ENCODE measurements at regions not wholly inside any gene's neighbourhood (a gene's known extent, or its start where the extent isn't known, plus 50 kb on each side); places are given as distances from the start of the nearest gene placed in this dataset.

DNA sequence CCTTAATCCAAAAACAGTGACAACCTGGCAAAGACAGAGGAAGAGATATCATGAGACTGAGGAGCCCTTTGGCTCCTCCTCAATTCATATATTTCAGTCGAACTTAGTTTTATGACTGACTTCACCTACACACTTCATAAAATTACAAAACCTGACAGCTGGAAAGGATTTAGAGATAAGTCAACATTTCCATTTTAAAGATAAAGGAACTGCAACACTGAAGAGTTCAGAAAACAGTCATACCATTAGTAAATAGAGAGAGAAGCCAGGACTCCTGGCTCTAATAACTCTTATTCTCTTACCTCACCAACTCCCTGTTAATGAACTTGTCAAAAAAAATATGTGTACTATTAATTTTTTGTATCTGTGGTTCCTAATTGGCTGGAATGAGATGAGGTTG is 141.0 kb upstream of the COL1A2 start:
- Histone ChIP-seq H3K36me3 (ENCODE audit: control insufficient read depth, insufficient read depth, low read length) (no peaks in the 10 kb centered on the region), H3K4me3 (ENCODE audit: low read depth, low read length) (no peak overlapping the region), H3K27me3 (ENCODE audit: control insufficient read depth, insufficient read depth, low read length) (no peaks in the 10 kb centered on the region)
- TF ChIP-seq, protein P1, sequence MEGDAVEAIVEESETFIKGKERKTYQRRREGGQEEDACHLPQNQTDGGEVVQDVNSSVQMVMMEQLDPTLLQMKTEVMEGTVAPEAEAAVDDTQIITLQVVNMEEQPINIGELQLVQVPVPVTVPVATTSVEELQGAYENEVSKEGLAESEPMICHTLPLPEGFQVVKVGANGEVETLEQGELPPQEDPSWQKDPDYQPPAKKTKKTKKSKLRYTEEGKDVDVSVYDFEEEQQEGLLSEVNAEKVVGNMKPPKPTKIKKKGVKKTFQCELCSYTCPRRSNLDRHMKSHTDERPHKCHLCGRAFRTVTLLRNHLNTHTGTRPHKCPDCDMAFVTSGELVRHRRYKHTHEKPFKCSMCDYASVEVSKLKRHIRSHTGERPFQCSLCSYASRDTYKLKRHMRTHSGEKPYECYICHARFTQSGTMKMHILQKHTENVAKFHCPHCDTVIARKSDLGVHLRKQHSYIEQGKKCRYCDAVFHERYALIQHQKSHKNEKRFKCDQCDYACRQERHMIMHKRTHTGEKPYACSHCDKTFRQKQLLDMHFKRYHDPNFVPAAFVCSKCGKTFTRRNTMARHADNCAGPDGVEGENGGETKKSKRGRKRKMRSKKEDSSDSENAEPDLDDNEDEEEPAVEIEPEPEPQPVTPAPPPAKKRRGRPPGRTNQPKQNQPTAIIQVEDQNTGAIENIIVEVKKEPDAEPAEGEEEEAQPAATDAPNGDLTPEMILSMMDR (IDR thresholded peaks at IDR 0.05; ENCODE audit: insufficient read depth, low read length, poor library complexity, severe bottlenecking), result no peak
- DNase-seq (ENCODE audit: low read depth), result no peak

GRCh38 chr7:94258418-94259300 is 136.0 kb upstream of the COL1A2 start:
- DNase-seq (ENCODE audit: low read depth), result no peak
- no peaks in the 10 kb centered on the region for H3K36me3 ChIP-seq (ENCODE audit: control insufficient read depth, insufficient read depth, low read length)
- H3K4me3 ChIP-seq (ENCODE audit: low read depth, low read length), result no peak overlapping the region
- TF ChIP-seq, protein P1 (IDR thresholded peaks at IDR 0.05; ENCODE audit: insufficient read depth, low read length, poor library complexity, severe bottlenecking), result no peak
- H3K27me3 ChIP-seq (ENCODE audit: control insufficient read depth, insufficient read depth, low read length), result no peaks in the 10 kb centered on the region

- TF ChIP-seq, protein P1 (IDR thresholded peaks at IDR 0.05; ENCODE audit: insufficient read depth, low read length, poor library complexity, severe bottlenecking), result no peak
Observed at GRCh38 chr7:94261067-94261466, 133.6 kb upstream of the COL1A2 start.

GRCh38 chr7:94264756-94265155 is 129.9 kb upstream of the COL1A2 start:
- Histone ChIP-seq H3K36me3 (ENCODE audit: control insufficient read depth, insufficient read depth, low read length) (no peaks in the 10 kb centered on the region), H3K4me3 (ENCODE audit: low read depth, low read length) (no peak overlapping the region), H3K27me3 (ENCODE audit: control insufficient read depth, insufficient read depth, low read length) (no peaks in the 10 kb centered on the region)
- no peak for DNase-seq (ENCODE audit: low read depth)
- TF ChIP-seq, protein P1 (IDR thresholded peaks at IDR 0.05; ENCODE audit: insufficient read depth, low read length, poor library complexity, severe bottlenecking), result no peak

More at GRCh38 chr7:94261067-94261466, 133.6 kb upstream of the COL1A2 start:
- H3K4me3 ChIP-seq (ENCODE audit: low read depth, low read length), result no peak overlapping the region
- H3K36me3 ChIP-seq (ENCODE audit: control insufficient read depth, insufficient read depth, low read length), result no peaks in the 10 kb centered on the region
- H3K27me3 ChIP-seq (ENCODE audit: control insufficient read depth, insufficient read depth, low read length), result no peaks in the 10 kb centered on the region
- DNase-seq (ENCODE audit: low read depth), result no peak

- Histone ChIP-seq H3K4me3 (ENCODE audit: low read depth, low read length) (no peak overlapping the region), H3K27me3 (ENCODE audit: control insufficient read depth, insufficient read depth, low read length) (no peaks in the 10 kb centered on the region), H3K36me3 (ENCODE audit: control insufficient read depth, insufficient read depth, low read length) (no peaks in the 10 kb centered on the region)
- TF ChIP-seq, protein P1 (IDR thresholded peaks at IDR 0.05; ENCODE audit: insufficient read depth, low read length, poor library complexity, severe bottlenecking), result no peak
- no peak for DNase-seq (ENCODE audit: low read depth)
Observed at GRCh38 chr7:94265456-94265855, 129.2 kb upstream of the COL1A2 start.
